ENCODE measurements at regions not wholly inside any gene's neighbourhood (a gene's known extent, or its start where the extent isn't known, plus 50 kb on each side); places are given as distances from the start of the nearest gene placed in this dataset.

DNA sequence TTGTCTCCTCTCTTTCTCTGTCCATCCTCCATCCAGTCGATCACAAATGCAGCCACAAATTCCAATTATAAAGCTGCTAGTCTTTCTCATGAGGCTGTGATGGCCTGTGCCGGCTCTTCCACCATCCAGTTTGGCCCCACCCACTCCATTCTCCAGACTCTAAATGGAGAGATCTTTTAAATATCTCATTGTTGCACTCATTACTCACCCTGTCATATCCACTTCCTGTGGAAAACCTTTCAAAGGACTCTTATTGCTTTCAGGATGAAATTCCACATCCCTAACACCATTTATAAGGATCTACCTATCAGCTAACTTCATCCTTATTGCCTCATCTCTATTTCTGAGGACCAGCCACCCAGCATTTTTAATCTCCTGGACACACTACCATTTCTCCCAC lies 70.6 kb downstream of the NRN1 start:
- Histone ChIP-seq H3K4me1 (replicated peaks in 1 of 2) (no peaks in the 10 kb centered on the region), H3K36me3 (replicated peaks in 1 of 2) (no peaks in the 10 kb centered on the region), H3K27ac (no peak overlapping the region), H3K27me3 (no peaks in the 10 kb centered on the region), H3K9me3 (replicated peaks in 1 of 3) (no peaks in the 10 kb centered on the region), H3K4me3 (no peak overlapping the region)
- TF ChIP-seq, protein P1, sequence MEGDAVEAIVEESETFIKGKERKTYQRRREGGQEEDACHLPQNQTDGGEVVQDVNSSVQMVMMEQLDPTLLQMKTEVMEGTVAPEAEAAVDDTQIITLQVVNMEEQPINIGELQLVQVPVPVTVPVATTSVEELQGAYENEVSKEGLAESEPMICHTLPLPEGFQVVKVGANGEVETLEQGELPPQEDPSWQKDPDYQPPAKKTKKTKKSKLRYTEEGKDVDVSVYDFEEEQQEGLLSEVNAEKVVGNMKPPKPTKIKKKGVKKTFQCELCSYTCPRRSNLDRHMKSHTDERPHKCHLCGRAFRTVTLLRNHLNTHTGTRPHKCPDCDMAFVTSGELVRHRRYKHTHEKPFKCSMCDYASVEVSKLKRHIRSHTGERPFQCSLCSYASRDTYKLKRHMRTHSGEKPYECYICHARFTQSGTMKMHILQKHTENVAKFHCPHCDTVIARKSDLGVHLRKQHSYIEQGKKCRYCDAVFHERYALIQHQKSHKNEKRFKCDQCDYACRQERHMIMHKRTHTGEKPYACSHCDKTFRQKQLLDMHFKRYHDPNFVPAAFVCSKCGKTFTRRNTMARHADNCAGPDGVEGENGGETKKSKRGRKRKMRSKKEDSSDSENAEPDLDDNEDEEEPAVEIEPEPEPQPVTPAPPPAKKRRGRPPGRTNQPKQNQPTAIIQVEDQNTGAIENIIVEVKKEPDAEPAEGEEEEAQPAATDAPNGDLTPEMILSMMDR (IDR thresholded peaks at IDR 0.05) = no peak
- TF ChIP-seq POLR2A (IDR thresholded peaks at IDR 0.05) = no peak
- WGBS, 4 donors = 65 to 80% (median 70%) methylated on average over 2 of the region's 2 CpGs
- DNase-seq = no peak
- intact Hi-C loops (cut with DNase I) = no loop called here

DNA sequence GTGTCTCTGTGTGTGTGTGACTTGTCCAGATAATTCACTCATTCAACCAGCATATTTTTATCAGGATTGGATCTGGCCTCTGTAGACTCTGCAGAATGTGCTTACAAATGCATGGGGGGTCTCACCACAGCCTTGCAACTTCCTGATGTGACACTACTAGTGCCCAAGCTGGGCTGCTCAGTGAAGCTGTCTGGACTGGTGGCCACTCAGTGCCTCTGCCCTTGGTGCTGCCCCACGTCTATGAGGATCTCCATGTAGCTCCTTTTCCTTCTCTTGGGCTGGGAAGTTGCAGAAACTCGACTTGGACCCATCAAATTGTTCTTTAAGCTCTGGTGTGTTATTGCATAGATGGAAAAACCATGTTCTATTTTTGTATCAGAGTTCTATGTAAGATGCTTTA lies 75.8 kb downstream of the NRN1 start:
- no peak for TF ChIP-seq POLR2A (IDR thresholded peaks at IDR 0.05)
- TF ChIP-seq, protein P1 (IDR thresholded peaks at IDR 0.05) = no peak
- intact Hi-C loops (cut with DNase I) = no loop called here
- Histone ChIP-seq H3K9me3 (replicated peaks in 1 of 3) (no peaks in the 10 kb centered on the region), H3K27me3 (peaks cover 4% of the 10 kb centered on the region), H3K4me1 (replicated peaks in 1 of 2) (no peaks in the 10 kb centered on the region), H3K4me3 (no peak overlapping the region), H3K27ac (no peak overlapping the region), H3K36me3 (replicated peaks in 1 of 2) (no peaks in the 10 kb centered on the region)
- WGBS, 4 donors = 45 to 48% (median 47%) methylated on average over 2 of the region's 2 CpGs
- no peak for DNase-seq

DNA sequence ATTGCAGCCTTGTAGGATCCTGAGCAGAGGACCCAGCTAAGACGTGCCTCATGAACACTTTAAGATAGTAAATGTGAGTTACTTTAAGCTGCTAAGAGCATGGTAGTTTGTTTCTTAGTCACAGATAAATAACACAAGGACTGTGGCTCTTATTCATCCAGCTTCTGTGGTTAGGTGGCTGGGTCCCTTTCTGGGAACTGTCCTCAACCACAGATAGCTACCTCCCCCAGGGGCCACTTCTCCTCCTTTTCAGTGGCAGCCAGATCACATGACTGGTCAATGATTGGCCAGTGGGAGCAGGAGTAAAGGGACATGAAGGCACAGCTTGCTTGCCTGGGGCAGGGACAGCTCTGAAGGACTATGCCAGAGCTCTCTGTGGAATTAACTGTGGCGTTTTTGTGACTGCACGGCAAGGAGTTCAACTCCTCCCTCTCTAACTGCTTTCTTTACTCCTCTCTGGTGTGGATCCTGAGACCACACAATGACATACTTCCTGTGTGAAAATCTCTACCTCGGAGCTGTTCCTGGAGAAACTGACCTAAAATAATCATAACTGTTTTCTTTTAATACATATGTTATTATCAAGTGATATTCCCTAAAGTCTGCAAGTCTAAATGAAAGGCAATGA lies 76.5 kb downstream of the NRN1 start:
- intact Hi-C loops (cut with DNase I) = no loop called here
- Histone ChIP-seq H3K27ac (no peak overlapping the region), H3K4me3 (no peak overlapping the region), H3K27me3 (peaks cover 4% of the 10 kb centered on the region), H3K36me3 (replicated peaks in 1 of 2) (no peaks in the 10 kb centered on the region), H3K4me1 (replicated peaks in 1 of 2) (no peaks in the 10 kb centered on the region), H3K9me3 (replicated peaks in 1 of 3) (no peaks in the 10 kb centered on the region)
- 55 to 66% (median 60%) methylated on average over 4 of the region's 4 CpGs for WGBS, 4 donors
- DNase-seq = no peak
- TF ChIP-seq, protein P1 (IDR thresholded peaks at IDR 0.05) = no peak

DNA sequence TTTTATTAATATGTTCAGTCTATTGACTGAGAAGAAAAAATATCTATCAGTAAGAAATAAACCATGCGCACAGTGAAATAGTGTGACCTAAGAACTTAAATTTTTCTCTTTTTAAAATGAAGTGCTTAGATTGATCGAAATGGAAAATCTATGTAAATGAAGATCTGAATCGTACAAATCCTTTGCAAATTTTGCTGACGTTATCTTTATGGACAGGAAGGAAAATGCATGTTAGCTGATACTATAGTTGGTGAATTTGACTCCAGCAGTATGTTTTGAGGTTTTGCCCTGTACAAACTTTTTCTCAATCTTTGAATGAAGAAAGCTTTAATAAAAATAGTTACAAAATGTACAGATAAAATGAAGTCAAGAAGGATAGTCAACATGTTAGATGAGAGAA lies 82.9 kb downstream of the NRN1 start:
- Histone ChIP-seq H3K27ac (no peak overlapping the region), H3K4me1 (replicated peaks in 1 of 2) (no peaks in the 10 kb centered on the region), H3K9me3 (replicated peaks in 1 of 3) (no peaks in the 10 kb centered on the region), H3K27me3 (no peaks in the 10 kb centered on the region), H3K36me3 (replicated peaks in 1 of 2) (no peaks in the 10 kb centered on the region), H3K4me3 (no peak overlapping the region)
- WGBS, 4 donors = 84 to 92% (median 88%) methylated on average over 4 of the region's 4 CpGs
- intact Hi-C loops (cut with DNase I) = no loop called here
- TF ChIP-seq, protein P1 (IDR thresholded peaks at IDR 0.05) = no peak
- TF ChIP-seq POLR2A (IDR thresholded peaks at IDR 0.05) = no peak
- no peak for DNase-seq
